HEK293 (cell line): ENCODE measurements at regions not wholly inside any gene's neighbourhood (a gene's known extent, or its start where the extent isn't known, plus 50 kb on each side); places are given as distances from the start of the nearest gene placed in this dataset.

Experiments used
- CTCF ChIA-PET: fragments of 350-600 bp; formaldehyde crosslinking; extraction: SDS; loops from one replicate; lab custom pipeline; 2021; ENCODE audit warnings: antibody characterized with exemption; lab: Yijun Ruan, JAX
- POLR2A ChIA-PET: fragments of 300-600 bp; formaldehyde crosslinking; extraction: SDS; loops from one replicate; lab custom pipeline; 2020; ENCODE audit warnings: antibody characterized with exemption, inconsistent platforms; lab: Yijun Ruan, JAX
- H3K27ac ChIP-seq: fragments of 200-500 bp; sonication (Bioruptor generic); 2 replicates; pipeline ENCODE4 v1.5.1; 2014; ENCODE audit warnings: low read depth, low read length, control low read depth, inconsistent platforms; ENCODE audit errors: extremely low read depth
- H3K36me3 ChIP-seq, 2 experiments: fragments of 200-500 bp in 1 of 2; sonication (Bioruptor generic) in 1 of 2; 1 replicate in 1 of 2; 2 replicates in 1 of 2; pipeline ENCODE4 v1.5.1; 2014 to 2017; ENCODE audit warnings: inconsistent platforms in 2 of 2, low read length in 2 of 2; ENCODE audit not compliant: control insufficient read depth in 2 of 2, insufficient read depth in 1 of 2
- H3K4me1 ChIP-seq: fragments of 200-500 bp; sonication (Bioruptor generic); 2 replicates; pipeline ENCODE4 v1.5.1; 2014; ENCODE audit warnings: mild to moderate bottlenecking, low read length, inconsistent platforms; ENCODE audit not compliant: control insufficient read depth, insufficient read depth
- H3K4me3 ChIP-seq: 2 replicates; pipeline ENCODE4 v1.5.1; 2011; ENCODE audit warnings: low read depth, mild to moderate bottlenecking, control low read depth, low read length, moderate library complexity
- H3K9me3 ChIP-seq: fragments of 200-500 bp; sonication (Bioruptor generic); 2 replicates; pipeline ENCODE4 v1.5.1; 2014; ENCODE audit warnings: low read depth, low read length, inconsistent platforms; ENCODE audit not compliant: control insufficient read depth, insufficient read depth
- BCL6B ChIP-seq: fragments of 450-650 bp; formaldehyde crosslinking; IDR thresholded peaks from 2 replicates; pipeline ENCODE4 v1.5.1; 2017; ENCODE audit warnings: missing biosample characterization, missing genetic modification characterization
- GLI2 ChIP-seq: fragments of 450-650 bp; formaldehyde crosslinking; IDR thresholded peaks from 2 replicates; pipeline ENCODE4; 2017; ENCODE audit warnings: missing biosample characterization, missing genetic modification characterization, low read depth, borderline replicate concordance
- GLIS2 ChIP-seq: fragments of 450-650 bp; formaldehyde crosslinking; IDR thresholded peaks from 2 replicates; pipeline ENCODE4 v1.5.1; 2016; ENCODE audit warnings: missing biosample characterization, missing genetic modification characterization
- KLF17 ChIP-seq: fragments of 450-650 bp; formaldehyde crosslinking; IDR thresholded peaks from 2 replicates; pipeline ENCODE4 v1.5.1; 2016; ENCODE audit warnings: missing biosample characterization, missing genetic modification characterization
- OSR2 ChIP-seq: fragments of 450-650 bp; formaldehyde crosslinking; IDR thresholded peaks from 2 replicates; pipeline ENCODE4 v1.5.1; 2016; ENCODE audit warnings: missing biosample characterization, missing genetic modification characterization
- PRDM2 ChIP-seq: fragments of 450-650 bp; formaldehyde crosslinking; IDR thresholded peaks from 2 replicates; pipeline ENCODE4 v1.5.1; 2016; ENCODE audit warnings: missing biosample characterization, missing genetic modification characterization, borderline replicate concordance
- SCRT2 ChIP-seq: fragments of 450-650 bp; formaldehyde crosslinking; IDR thresholded peaks from 2 replicates; pipeline ENCODE4 v1.5.1; 2016; ENCODE audit warnings: missing biosample characterization, missing genetic modification characterization
- TRIM28 ChIP-seq: IDR thresholded peaks from 2 replicates; pipeline ENCODE4 v1.6.1; 2011; ENCODE audit warnings: low read length, control low read depth, borderline replicate concordance
- ZBTB48 ChIP-seq: fragments of 450-650 bp; formaldehyde crosslinking; IDR thresholded peaks from 2 replicates; pipeline ENCODE4 v1.5.1; 2016; ENCODE audit warnings: missing biosample characterization, missing genetic modification characterization
- ZNF132 ChIP-seq: fragments of 450-650 bp; formaldehyde crosslinking; IDR thresholded peaks from 2 replicates; pipeline ENCODE4 v1.5.1; 2017; ENCODE audit warnings: missing biosample characterization, missing genetic modification characterization, borderline replicate concordance
- ZNF18 ChIP-seq: fragments of 450-650 bp; formaldehyde crosslinking; IDR thresholded peaks from 2 replicates; pipeline ENCODE4 v1.5.1; 2016; ENCODE audit warnings: missing biosample characterization, missing genetic modification characterization
- ZNF184 ChIP-seq: fragments of 450-650 bp; IDR thresholded peaks from 2 replicates; pipeline ENCODE4 v1.5.1; 2018; ENCODE audit warnings: missing biosample characterization, mild to moderate bottlenecking, missing genetic modification characterization
- ZNF366 ChIP-seq: fragments of 450-650 bp; formaldehyde crosslinking; conservative IDR thresholded peaks from 2 replicates; pipeline ENCODE4 v1.5.1; 2016; ENCODE audit warnings: missing biosample characterization, missing genetic modification characterization
- ZNF548 ChIP-seq: fragments of 450-650 bp; formaldehyde crosslinking; IDR thresholded peaks from 2 replicates; pipeline ENCODE4 v1.5.1; 2016; ENCODE audit warnings: missing biosample characterization, missing genetic modification characterization
- ZNF610 ChIP-seq: fragments of 450-650 bp; formaldehyde crosslinking; IDR thresholded peaks from 2 replicates; pipeline ENCODE4 v1.5.1; 2016; ENCODE audit warnings: missing biosample characterization, missing genetic modification characterization, borderline replicate concordance
- ZNF621 ChIP-seq: fragments of 450-650 bp; formaldehyde crosslinking; IDR thresholded peaks from 2 replicates; pipeline ENCODE4 v1.5.1; 2017; ENCODE audit warnings: missing biosample characterization, missing genetic modification characterization
- ZNF654 ChIP-seq: fragments of 450-650 bp; formaldehyde crosslinking; IDR thresholded peaks from 2 replicates; pipeline ENCODE4 v1.5.1; 2016; ENCODE audit warnings: low read depth, missing biosample characterization, missing genetic modification characterization
- ZNF664 ChIP-seq: fragments of 450-650 bp; formaldehyde crosslinking; IDR thresholded peaks from 2 replicates; pipeline ENCODE4 v1.5.1; 2016; ENCODE audit warnings: missing biosample characterization, missing genetic modification characterization
- ZNF785 ChIP-seq: fragments of 450-650 bp; formaldehyde crosslinking; IDR thresholded peaks from 2 replicates; pipeline ENCODE4 v1.5.1; 2016; ENCODE audit warnings: missing biosample characterization, missing genetic modification characterization
- ZNF837 ChIP-seq: fragments of 450-650 bp; formaldehyde crosslinking; IDR thresholded peaks from 2 replicates; pipeline ENCODE4 v1.5.1; 2016; ENCODE audit warnings: missing biosample characterization, missing genetic modification characterization
- ZNF843 ChIP-seq: fragments of 450-650 bp; formaldehyde crosslinking; IDR thresholded peaks from 2 replicates; pipeline ENCODE4 v1.5.1; 2016; ENCODE audit warnings: missing biosample characterization, missing genetic modification characterization
- ZSCAN23 ChIP-seq: fragments of 450-650 bp; formaldehyde crosslinking; IDR thresholded peaks from 2 replicates; pipeline ENCODE4 v1.5.1; 2016; ENCODE audit warnings: missing biosample characterization, missing genetic modification characterization
- TF ChIP-seq, protein P1 (sequence below): fragments of 450-650 bp; formaldehyde crosslinking; IDR thresholded peaks from 2 replicates; pipeline ENCODE4 v1.5.1; 2016; ENCODE audit warnings: missing biosample characterization, missing genetic modification characterization

DNA sequence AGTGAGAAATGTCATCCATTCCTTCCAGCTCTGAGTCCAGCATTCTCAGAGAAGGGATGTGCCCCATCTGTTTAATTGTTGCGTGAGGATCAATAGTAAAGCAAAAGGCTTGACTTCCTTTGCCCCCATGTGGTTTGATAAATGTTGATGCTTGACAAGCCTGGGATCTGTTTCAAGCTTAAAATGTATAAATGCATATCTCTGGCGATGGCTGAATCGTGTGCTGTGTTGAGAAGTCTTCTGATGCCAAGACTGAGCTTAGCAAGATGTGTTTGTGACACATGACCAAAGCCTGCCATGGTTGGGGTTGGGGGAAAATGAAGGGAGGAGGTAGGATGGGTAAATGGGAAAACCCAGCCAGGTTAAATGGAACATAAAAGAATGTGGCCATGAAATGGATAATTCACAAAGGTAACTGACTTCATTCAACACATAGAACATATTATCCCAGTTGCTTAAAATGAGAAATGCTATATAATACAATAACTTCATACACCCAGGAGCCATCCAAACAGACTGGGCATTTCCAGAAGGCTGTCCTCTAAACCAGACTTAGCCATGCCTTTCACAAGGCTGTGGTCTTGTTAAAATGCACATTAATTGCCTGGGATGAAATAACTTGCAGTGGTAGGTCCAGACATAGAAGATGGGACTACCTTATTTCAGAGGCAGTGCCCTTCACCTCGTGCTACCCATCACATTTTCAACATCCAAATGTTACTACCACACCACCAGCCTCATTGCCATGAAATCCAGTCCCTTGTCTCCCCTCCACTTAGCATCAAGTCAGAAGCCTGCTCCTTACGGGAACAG lies 147.3 kb upstream of the PDE1C start:
- Histone ChIP-seq H3K4me3 (no peak overlapping the region), H3K4me1 (no peaks in the 10 kb centered on the region), H3K27ac (no peak overlapping the region), H3K36me3 (no peaks in the 10 kb centered on the region), H3K9me3 (no peaks in the 10 kb centered on the region)
- ChIA-PET POLR2A (no interaction called here), CTCF (interaction anchor here (0.7 kb wide), 1 partner anchor 161 kb away, joined by 3 read pairs; no protein-coding TSS in a partner anchor)
- TF ChIP-seq ZNF664 (tag by site-specific recombination) = no peak
- no peak for TF ChIP-seq BCL6B (tag by site-specific recombination)
- TF ChIP-seq ZNF621 (tag by site-specific recombination) = no peak
- no peak for TF ChIP-seq GLIS2 (tag by site-specific recombination)
- no peak for TF ChIP-seq OSR2 (tag by site-specific recombination)
- TF ChIP-seq ZNF610 (tag by site-specific recombination) = no peak
- TF ChIP-seq ZNF785 (tag by site-specific recombination) = no peak
- TF ChIP-seq ZNF366 (tag by site-specific recombination) = no peak
- TF ChIP-seq ZNF184 = no peak
- TF ChIP-seq ZSCAN23 = no peak
- no peak for TF ChIP-seq TRIM28
- no peak for TF ChIP-seq ZNF132 (tag by site-specific recombination)
- no peak for TF ChIP-seq PRDM2 (tag by site-specific recombination)
- TF ChIP-seq GLI2 = no peak
- TF ChIP-seq ZNF837 (tag by site-specific recombination) = no peak
- no peak for TF ChIP-seq KLF17 (tag by site-specific recombination)

GRCh38 chr7:32216759-32217158 lies 146.6 kb upstream of the PDE1C start:
- CTCF ChIA-PET = interaction anchor here (0.7 kb wide), 2 partner anchors 82 to 162 kb away, joined by 3 read pairs; no protein-coding TSS in a partner anchor
- Histone ChIP-seq H3K4me3 (no peak overlapping the region), H3K27ac (no peak overlapping the region), H3K4me1 (no peaks in the 10 kb centered on the region), H3K9me3 (no peaks in the 10 kb centered on the region), H3K36me3 (no peaks in the 10 kb centered on the region)
- POLR2A ChIA-PET = no interaction called here
- TF ChIP-seq ZNF548 (no peak), SCRT2 (tag by site-specific recombination) (no peak), ZNF654 (tag by site-specific recombination) (no peak), ZNF843 (tag by site-specific recombination) (no peak), ZBTB48 (tag by site-specific recombination) (no peak), ZNF18 (no peak)
- TF ChIP-seq, protein P1, sequence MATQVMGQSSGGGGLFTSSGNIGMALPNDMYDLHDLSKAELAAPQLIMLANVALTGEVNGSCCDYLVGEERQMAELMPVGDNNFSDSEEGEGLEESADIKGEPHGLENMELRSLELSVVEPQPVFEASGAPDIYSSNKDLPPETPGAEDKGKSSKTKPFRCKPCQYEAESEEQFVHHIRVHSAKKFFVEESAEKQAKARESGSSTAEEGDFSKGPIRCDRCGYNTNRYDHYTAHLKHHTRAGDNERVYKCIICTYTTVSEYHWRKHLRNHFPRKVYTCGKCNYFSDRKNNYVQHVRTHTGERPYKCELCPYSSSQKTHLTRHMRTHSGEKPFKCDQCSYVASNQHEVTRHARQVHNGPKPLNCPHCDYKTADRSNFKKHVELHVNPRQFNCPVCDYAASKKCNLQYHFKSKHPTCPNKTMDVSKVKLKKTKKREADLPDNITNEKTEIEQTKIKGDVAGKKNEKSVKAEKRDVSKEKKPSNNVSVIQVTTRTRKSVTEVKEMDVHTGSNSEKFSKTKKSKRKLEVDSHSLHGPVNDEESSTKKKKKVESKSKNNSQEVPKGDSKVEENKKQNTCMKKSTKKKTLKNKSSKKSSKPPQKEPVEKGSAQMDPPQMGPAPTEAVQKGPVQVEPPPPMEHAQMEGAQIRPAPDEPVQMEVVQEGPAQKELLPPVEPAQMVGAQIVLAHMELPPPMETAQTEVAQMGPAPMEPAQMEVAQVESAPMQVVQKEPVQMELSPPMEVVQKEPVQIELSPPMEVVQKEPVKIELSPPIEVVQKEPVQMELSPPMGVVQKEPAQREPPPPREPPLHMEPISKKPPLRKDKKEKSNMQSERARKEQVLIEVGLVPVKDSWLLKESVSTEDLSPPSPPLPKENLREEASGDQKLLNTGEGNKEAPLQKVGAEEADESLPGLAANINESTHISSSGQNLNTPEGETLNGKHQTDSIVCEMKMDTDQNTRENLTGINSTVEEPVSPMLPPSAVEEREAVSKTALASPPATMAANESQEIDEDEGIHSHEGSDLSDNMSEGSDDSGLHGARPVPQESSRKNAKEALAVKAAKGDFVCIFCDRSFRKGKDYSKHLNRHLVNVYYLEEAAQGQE = no peak
